NT2/D1 (cell line): ENCODE measurements at regions not wholly inside any gene's neighbourhood (a gene's known extent, or its start where the extent isn't known, plus 50 kb on each side); places are given as distances from the start of the nearest gene placed in this dataset.

ENCODE experiments used
- YY1 ChIP-seq: IDR thresholded peaks from 2 replicates; pipeline ENCODE4 v1.6.1; 2011; ENCODE audit not compliant: insufficient read length, insufficient read depth
- ZNF274 ChIP-seq: IDR thresholded peaks from 2 replicates; pipeline ENCODE4 v1.6.1; 2011; ENCODE audit warnings: mild to moderate bottlenecking, low read depth, low read length

- TF ChIP-seq YY1 (no peak), ZNF274 (no peak)
Observed at GRCh38 chr9:13809401-13809800, 504.5 kb downstream of the NFIB start.
